CD4-positive, alpha-beta T cell treated with Interleukin-15 for 4 hours (primary cell): ENCODE measurements at regions not wholly inside any gene's neighbourhood (a gene's known extent, or its start where the extent isn't known, plus 50 kb on each side); places are given as distances from the start of the nearest gene placed in this dataset.
"Not testable (repeated sequence)": the region's sequence is repeated elsewhere in the genome, so short reads cannot be mapped to it uniquely, and the experiment has no call there.

ENCODE experiments used
- DNase-seq: peaks from one replicate; pipeline ENCODE4 v3.0.0-alpha.2; 2020; ENCODE audit warnings: low spot score

DNA sequence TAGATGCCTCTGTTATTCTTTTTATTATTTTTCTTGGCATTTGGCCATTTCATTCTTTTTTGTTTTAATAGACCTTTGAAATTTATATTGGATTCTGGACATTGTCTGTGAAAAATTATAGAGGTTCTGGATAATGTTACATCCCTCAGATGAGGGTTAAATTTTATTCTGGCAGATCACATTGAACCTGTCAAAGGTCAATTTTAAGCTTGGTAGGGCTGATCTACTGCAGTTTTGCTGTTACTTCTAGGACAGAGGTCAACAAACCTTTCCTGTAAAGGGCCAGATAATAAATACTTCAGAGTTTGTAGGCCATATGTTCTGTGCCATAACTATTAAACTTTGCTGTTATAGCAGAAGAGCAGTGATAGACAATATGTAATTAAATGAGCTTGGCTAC is 318.9 kb upstream of the DPPA4 start:
- no peak for DNase-seq

DNA sequence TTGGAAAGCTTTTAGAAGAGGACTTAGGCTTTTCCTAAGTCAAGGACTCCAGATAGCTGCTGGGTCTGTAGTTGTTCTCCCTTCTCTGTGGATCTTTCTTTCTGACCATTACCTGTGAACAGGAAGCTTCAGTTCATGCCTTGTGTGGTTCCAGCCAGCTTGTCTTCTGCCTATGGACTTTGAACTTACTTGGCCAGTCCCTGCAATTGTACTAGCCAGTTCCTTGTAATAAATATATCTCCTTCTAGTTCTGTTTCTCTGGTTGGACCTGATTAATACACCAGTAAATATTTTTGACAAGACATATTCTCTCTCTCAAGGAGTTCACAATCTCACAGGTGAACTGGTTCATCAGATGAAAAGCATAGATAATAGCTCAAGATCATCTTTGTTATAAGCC is 341.3 kb upstream of the DPPA4 start:
- no peak for DNase-seq

DNA sequence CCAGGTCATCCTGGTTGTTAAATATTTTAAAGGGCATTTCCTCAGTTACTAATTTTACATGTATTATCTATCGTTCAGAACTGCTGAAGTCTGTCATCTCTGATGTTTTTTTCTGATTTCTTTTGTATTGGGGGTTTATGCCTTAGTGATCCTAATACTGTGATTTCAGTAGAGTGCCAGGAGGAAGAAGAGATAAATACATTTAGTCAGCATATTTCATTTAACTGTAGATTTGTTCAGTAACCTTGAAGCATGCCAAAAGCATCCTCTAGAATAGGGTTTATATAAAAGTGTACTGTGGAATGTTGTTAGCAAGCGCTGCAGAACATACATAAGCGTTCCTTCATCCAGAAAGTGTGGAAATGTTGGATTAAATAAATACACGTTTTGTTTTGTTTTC is 342.3 kb upstream of the DPPA4 start:
- no peak for DNase-seq

DNA sequence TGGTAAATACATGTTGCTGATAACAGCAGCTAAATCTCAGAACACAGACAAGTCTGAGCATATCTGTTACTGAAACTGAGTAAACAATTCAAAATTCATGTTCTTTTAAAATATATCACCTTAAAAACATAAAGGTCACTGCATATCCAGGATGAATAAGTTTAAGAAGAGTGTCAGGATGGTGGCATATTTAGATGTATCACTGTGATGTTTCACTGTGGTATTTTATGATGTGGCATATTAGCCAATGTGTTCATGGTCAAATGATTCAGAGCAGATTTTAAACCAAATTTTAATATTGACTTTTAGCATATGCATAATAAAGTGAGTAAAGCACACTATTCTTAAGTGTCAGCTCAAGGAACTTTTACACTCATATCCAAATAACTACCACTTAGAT is 346.4 kb upstream of the DPPA4 start:
- no peak for DNase-seq

DNA sequence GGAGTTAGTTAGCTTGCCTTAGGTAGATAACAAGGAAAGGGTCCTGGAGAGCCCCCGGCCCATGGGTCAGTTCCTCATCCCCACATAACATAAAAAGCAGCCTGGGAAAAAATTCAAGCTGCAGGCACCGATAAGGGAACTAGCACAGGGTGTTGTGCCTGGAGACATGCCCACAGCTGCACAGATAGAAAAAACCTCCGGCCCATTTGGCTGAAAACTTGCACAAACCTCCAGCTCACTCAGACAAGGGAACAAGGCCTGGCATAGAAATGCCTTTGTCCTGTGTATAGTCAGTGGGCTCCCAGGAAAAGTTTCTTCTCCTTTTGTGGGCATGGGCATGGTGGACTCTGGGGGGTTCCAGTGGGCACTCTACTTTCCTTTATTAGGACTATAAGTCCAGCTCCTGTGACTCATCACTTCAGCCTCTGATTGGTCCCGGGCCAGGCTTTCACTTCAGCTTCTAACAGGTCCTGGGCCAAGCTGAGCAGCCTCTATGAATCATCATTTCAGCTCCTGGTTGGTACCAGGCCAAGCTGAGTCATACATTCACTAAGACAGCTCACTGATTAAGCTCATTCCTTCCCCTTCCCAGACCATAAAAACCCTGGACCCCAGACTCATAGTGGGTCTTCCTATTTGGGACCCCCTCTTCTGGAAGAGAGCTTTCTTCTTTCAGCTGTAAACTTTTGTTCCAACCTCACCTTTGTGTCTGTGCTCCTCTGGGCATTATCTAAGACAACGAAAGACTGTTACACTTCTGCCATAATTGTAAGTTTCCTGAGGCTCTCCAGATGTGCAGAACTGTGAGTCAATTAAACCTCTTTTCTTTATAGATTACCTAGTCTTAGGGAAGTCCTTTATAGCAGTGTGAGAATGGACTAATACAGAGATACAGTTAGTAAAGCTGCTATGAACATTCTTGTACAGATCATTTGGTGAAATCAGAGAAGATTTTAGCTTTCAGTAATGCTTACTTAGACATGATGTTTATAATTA is 348.0 kb upstream of the DPPA4 start:
- DNase-seq = no peak

DNA sequence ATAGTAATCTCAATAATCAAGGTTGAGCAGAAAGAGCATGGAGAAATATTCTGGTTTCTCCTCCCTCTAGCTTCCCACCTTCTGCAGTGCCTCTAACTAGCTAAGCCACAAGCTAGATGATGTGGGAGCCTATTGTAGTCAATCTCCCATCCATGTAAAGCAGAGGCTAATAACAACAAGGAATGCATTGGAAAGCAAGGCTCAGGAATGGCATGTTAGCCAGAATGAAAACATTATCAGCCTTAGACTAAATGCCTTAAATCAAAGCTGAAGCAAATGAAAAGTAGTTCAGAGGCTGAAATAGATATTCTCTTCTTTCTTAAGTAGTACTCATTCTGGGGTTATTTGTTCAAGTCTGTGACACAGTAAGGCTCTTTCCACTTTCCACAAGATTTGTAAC is 350.3 kb upstream of the DPPA4 start:
- no peak for DNase-seq

DNA sequence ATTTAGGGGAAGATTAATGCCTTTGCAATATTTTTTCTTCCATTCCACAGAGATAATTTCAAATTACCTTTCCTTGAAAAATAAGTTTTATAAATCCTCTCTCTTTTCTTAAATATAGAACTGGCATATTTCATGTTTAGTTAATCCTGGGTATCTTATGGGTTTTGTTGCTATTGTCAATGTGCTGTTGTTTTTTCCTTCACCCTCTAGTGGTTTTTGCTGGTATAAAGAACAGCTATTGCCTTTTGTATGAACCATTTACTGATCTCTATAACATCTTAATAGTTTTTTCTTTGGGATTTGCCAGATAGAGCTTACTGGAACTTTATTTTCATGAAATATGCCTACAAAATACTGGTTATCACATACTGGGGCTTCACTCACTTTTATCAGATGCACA is 359.6 kb upstream of the DPPA4 start:
- DNase-seq = no peak

DNA sequence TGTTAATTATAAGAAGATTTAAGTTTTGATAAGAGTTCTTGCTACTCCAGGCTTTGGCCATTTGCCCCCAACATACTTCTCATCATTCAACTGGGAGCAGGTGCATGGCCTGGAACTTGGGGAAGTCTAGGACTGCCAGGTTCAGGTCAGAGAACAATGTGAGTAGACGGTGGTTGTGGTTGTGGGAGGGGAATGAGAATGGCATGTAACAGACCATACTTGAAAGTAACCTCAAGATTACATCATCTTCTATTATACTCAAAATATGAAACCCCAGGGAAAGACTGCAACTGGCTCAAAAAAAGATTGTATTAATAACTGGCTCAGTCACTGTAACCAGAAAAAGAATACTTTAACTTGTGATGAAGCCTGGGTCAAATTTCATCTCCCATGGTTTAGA is 364.9 kb upstream of the DPPA4 start:
- DNase-seq = no peak

DNA sequence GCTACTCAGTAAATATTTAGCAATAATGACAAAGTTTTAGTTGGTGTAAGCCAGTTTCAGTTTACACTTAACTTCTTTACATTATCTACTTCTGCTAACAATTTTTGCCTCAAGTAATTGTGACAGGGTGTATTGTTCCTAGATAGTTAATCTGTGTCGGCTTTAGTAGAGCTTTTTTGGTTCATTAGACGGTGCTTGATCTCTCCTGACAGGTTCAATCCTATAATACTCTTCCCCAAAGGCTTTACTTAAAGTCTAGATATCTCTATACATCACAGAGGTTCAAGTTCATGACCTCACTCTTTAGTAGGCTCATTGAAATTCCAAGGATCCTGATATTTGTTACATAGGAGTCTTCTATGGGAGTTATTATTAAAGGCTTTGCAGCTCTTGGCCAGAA is 365.6 kb upstream of the DPPA4 start:
- no peak for DNase-seq

DNA sequence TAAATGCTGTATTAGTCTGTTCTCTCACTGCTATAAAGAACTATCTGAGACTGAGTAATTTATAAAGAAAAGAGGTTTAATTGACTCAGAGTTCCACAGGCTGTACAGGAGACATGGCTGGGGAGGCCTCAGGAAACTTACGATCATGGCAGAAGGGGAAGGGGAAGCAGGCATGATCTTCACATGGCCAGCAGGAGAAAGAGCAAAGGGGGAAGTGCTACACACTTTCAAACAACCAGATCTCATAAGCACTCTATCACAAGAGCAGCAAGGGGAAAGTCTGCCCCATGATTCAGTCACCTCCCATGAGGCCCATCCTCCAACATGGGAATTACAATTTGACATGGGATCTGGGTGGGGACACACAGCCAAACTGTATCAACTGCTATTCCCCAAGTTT is 367.8 kb upstream of the DPPA4 start:
- not testable (repeated sequence) for DNase-seq

DNA sequence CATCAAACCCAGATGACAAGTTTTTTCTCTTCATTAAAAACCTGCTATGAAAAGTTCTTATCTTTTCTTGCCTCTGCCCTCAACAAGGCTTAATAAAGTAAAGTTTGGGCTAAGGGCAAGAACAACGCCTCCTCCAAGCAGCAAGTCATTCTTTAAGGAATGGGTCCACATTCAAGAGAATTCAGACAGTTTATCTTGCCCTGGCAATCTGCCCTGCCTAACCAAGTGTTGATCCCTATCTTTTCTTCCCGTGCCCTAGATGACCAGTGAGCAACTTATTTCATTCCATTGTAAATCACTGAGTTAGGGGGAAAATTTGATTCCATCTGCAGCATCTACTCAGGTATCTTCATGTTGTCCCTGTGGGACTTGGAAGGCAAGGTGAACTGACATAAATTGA is 370.3 kb upstream of the DPPA4 start:
- DNase-seq = no peak

DNA sequence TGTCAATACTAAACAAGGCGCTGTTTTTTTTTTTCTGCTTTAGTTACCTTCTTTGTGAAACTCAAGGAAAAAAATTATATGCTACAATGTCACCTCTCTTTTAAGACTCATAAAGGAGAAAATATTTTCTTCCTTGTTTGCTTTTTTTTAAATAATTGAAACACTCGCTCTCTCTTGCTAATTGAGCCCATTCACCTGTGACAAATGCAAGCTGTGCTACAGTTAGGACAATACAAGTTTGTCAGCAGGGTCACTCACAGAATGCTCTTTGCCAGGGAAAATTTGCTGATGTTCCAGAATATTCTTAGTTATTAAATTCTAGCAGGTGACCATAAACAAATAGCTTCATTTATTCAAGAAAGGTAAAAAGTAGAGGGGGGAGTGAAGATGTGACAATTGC is 375.9 kb upstream of the DPPA4 start:
- no peak for DNase-seq

DNA sequence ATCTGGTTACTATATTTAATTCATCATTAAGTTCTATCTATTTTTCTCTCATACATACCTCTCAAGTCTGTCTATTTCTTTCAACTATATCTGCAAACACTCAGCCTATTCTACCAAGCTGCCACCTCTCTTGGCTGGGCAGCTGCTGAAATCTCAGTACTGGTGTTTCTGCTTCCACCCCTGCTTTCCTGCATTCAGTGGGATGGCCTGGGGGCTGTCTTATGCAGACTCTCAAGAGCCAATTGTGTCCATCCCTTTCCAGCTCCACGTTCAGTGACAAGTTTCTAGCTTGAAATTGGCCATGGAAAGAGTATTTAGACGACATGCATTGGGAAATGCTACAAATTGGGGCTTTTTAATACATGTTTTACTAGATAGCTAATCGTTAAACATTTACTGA is 378.4 kb upstream of the DPPA4 start:
- no peak for DNase-seq

DNA sequence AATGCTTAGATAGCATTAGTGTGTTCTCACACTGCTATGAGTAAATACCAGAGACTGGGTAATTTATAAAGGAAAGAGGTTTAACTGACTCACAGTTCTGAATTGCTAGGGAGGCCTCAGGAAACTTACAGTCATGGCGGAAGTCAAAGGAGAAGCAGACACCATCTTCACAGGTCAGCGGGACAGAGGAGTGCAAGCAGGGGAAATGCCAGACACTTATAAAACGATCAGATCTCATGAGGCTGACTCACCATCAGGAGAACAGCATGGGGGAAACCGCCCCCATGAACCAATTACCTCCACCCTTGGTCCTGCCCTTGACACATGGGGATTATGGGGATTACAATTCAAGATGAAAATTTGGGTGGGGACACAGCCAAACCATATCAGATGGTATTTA is 381.5 kb upstream of the DPPA4 start:
- DNase-seq = no peak

DNA sequence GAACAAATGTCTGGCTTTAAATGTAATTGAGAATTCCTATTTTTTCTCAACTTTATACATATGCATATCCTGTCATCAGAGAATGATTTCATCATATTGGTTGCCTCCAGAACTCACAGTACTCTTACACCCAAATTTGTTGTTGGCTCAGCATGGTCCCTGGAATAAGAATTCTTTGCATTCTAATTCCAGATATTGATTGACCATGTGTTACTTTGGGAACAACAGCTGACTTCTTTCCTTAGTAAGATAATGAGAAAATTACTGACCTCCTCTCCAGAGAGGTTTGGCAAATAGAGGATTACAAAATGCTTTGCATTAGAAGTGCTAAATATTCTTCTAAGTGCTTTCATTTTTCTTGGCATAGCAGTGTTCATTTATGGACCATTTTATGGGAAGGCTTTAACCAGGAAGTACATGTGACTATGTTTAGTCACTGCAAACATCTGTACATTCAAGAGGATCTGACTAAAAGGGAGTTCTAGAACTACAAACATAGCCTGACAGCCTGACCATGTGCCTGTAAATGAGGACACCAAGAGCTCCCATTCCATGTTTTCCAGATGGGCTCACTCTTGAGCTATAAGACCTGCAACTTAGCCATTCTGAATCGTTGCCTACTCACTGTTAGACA is 391.6 kb upstream of the DPPA4 start:
- DNase-seq = no peak

DNA sequence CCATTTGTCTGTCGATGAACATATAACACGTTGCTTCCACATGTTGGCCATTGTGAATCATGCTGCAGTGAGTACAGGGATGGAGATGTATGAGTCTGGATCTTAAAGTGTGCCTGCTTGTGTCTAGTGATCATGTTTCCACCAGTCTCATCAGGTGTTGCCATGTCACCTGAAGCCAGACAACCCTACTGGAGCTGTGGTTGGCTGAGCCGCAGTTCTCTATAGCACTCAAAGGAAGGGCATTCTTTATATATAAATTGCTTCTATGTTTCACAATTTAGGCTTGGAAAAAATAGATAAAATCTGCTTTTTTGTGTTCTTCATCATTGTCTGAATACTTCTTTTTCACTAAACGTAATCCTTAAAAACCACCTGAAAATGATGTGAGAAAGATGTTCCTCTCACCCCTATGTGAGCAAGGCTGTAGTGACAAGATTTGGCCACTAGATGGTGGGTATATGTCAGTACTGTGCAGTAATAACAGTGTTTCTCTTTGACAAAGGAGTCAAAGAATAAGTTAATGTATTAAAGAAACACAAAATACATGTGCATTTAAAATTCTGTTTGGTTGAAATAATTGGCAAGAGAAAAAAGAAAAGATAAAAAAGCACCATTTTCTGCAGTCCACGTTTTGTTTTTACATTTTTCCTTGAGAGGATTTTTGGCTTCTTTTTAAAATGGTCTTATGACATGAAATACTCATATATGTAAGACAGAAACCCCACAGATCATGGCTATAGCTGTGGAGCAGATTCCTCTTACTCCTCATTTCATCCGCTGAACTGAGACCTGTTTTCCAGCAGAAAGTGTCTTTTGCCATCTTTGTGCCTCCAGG is 394.5 kb upstream of the DPPA4 start:
- DNase-seq = peak; percentile 75

DNA sequence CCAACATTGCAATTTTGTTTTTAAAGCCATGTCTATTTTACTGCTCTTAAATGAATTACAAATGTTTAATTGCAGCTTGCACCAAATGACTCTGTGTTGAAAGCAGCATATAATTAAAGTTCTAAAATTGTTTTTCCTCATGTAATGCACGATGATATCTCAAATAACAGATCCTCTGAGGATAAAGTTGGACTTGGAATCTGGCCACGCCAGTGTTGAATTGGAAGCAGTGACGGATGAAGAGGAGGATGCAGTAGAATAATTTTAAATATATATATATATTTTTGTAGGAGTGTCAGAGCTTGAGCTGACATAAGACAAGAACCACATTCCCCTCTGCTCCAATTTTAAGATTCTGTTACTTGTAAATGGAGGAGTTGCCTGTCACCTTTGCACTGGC is 406.6 kb upstream of the DPPA4 start:
- no peak for DNase-seq

DNA sequence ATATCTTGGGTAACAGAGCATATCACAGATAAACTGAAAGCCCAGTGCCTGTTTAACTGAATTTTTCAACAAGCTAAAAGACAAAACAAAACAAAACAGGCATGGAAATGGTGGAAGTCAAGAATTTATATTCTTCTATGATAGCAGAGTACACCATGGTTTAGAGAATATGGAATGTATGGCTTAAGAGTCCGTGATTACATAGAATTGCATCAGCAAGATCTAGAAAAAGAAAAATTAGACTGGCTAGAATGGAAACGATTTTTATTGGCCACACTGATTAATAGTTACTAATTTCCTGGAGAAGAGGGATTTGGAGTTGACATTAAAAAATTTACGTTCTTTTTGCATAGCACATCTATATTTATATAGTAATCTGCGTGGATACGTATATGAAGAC is 435.2 kb upstream of the DPPA4 start:
- no peak for DNase-seq

DNA sequence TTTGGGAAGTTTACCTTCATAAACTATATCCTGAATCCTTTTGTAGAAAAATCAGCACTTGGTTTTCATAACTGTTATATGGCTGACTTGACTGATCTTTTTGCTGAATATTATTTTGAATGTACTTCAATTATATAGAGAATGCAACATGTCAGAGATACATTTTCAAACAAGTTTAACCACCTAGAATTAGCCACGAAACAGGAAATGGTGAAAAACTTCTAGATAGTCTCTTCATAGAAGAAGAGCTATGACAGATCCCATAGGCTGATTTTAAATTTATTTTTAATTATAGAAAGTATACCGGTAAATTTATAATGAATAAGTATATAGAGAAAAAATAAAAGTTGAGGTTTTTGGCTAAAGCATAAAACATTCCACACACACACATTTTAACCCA is 436.8 kb upstream of the DPPA4 start:
- no peak for DNase-seq

DNA sequence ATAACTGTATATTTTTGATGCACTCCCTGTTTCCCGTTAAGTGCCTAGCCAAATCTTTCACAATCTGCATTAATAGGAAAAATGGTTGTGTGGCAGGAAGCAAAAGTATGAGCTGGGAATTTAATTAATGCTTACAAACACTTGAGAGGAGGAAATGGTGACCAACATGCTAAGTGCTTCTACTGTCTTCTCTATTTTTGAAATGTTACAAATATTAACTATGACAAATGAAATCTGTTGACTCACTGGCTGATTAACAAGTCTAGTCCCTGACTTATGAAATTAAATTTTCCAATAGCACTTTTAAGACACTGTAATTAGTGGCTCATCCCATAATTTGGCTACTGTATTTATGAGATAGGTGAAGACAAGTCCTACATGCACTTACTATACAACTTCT is 446.9 kb upstream of the DPPA4 start:
- DNase-seq = no peak

DNA sequence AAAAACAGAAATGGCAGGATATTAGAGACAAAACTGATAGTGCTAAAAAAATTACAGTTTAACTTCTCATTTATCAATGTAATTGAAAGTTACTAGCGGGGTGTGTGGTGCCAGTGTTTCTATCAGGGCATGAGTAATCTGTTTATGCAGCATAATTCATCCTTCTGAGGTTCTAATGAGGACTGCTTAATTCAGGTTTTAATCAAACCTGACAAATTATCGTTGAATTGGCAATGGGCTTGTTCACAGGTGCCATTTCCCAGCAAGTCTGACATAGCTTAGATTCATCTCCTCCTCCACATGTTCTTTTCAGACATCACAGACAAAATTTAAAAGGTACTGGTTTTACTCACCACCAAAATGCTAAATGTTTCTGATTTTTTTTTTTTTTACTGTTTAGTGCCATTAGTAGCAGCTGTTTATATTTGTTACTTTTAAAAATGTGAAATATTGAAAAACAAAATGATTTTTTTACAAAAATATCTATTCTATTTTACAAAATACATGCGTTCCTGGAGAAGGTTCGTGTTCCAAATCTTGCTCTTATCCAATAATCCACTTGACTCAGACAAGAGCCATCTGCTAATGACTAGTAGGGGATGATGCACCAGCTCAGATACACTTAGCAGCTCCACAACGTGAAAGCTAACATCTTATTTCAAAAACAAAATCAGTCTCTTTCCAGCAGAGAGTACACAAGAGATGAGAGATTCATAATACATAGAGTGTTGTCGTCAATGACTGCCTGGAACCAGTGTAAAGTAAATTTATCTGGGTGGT is 447.7 kb upstream of the DPPA4 start:
- no peak for DNase-seq

DNA sequence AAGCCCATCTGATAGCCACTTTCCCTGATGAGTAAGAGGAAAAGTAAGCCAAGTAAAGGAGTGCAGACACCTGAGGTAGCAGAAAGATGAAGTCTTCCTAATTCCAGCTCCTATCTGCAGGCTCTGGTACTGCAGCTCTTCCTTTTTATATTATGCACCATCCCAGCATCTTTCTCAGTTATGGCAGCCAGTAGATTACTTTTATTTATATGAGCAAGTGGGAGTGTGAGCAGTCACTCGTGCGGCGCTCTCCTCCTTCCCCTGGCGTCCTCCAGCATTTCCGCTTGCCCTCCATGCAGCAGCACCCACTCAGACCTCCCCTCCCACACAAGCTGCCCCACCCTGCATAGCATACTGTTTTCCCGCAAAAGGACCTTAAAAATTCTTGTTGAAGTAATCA is 465.9 kb upstream of the DPPA4 start:
- DNase-seq = no peak
